ENCODE measurements at regions not wholly inside any gene's neighbourhood (a gene's known extent, or its start where the extent isn't known, plus 50 kb on each side); places are given as distances from the start of the nearest gene placed in this dataset.

GRCh38 chr11:111105566-111105965, 140.0 kb upstream of the POU2AF2 start:
- TF ChIP-seq CTCF (IDR thresholded peaks at IDR 0.05) (no peak), EP300 (IDR thresholded peaks at IDR 0.05) (no peak)
